Transverse colon (tissue), 4 donors: ENCODE measurements at regions not wholly inside any gene's neighbourhood (a gene's known extent, or its start where the extent isn't known, plus 50 kb on each side); places are given as distances from the start of the nearest gene placed in this dataset.
A peak's percentile ranks its signal among the peaks of the same experiment; 100 is the strongest.

ENCODE experiments used
- DNase-seq: peaks from one replicate; pipeline ENCODE4 v3.0.0-alpha.2; 2019
- H3K27ac ChIP-seq, 4 donors: fragments of 200-600 bp; sonication (generic); 2 replicates each; pipeline ENCODE4 v1.5.1; 2016 to 2018; ENCODE audit warnings: inconsistent platforms in 4 of 4
- H3K27me3 ChIP-seq: fragments of 200-600 bp; sonication (generic); 2 replicates; pipeline ENCODE4 v1.5.1; 2017; ENCODE audit warnings: inconsistent platforms
- H3K36me3 ChIP-seq, 4 donors: fragments of 200-600 bp; sonication (generic); 2 replicates each; pipeline ENCODE4 v1.5.1; 2017 to 2019; ENCODE audit warnings: inconsistent platforms in 4 of 4
- H3K4me1 ChIP-seq, 4 donors: fragments of 200-600 bp; sonication (generic); 2 replicates each; pipeline ENCODE4 v1.5.1; 2017 to 2020; ENCODE audit warnings: inconsistent platforms in 4 of 4
- H3K4me3 ChIP-seq, 4 donors: fragments of 200-600 bp; sonication (generic); 1 replicate in 1 of 4; 2 replicates in 3 of 4; pipeline versions ENCODE4 v1.5.1 to v1.6.1; 2017 to 2019; ENCODE audit warnings: inconsistent platforms in 4 of 4
- H3K9me3 ChIP-seq, 2 donors: fragments of 200-600 bp; sonication (generic); 2 replicates each; pipeline ENCODE4 v1.5.1; 2017 to 2019; ENCODE audit warnings: inconsistent platforms in 2 of 2
- EP300 ChIP-seq: sonication (generic); formaldehyde crosslinking; IDR thresholded peaks from one replicate; pipeline ENCODE4 v1.6.1; 2017; ENCODE audit warnings: antibody characterized with exemption, low read depth
- POLR2A ChIP-seq: fragments of 450-650 bp; IDR thresholded peaks from one replicate; pipeline ENCODE4 v1.6.1; 2016; ENCODE audit warnings: antibody characterized with exemption, mild to moderate bottlenecking, moderate library complexity
- POLR2AphosphoS5 ChIP-seq, 3 donors: sonication (generic); formaldehyde crosslinking; IDR thresholded peaks; one replicate each; pipeline ENCODE4 v1.6.1; 2016; ENCODE audit warnings: antibody characterized with exemption in 3 of 3
- WGBS, 2 donors: methylation state at CpG; one replicate each; pipeline ENCODE4 v1.1.5; 2018; ENCODE audit warnings: low coverage in 1 of 2; 5-methylcytosine and 5-hydroxymethylcytosine counted together
- in situ Hi-C, 4 donors: fragments of 200-750 bp; cut with MboI; loops; one replicate each; pipeline versions ENCODE4 v1.15.0 to v1.15.1; 2017; ENCODE audit warnings: low sequenced_read_pairs in 3 of 4, low pct_ligation_motif_present in 1 of 4, low pct_unique_long_range_greater_than_20kb in 1 of 4
- intact Hi-C: fragments of 100-400 bp; cut with DNase I; formaldehyde crosslinking; loops from one replicate; pipeline ENCODE4 v1.15.1; 2023; ENCODE audit warnings: low total_unique reads
- TF ChIP-seq, protein P1 (sequence below), 5 experiments: fragments of 200-600 bp in 3 of 5; fragments of 450-650 bp in 2 of 5; sonication (generic) in 3 of 5; IDR thresholded peaks; 1 replicate in 2 of 5; 2 replicates in 3 of 5; pipeline ENCODE4 v1.5.1; 2016 to 2017; ENCODE audit warnings: antibody characterized with exemption in 5 of 5, inconsistent platforms in 3 of 5, mild to moderate bottlenecking in 2 of 5, moderate library complexity in 1 of 5

DNA sequence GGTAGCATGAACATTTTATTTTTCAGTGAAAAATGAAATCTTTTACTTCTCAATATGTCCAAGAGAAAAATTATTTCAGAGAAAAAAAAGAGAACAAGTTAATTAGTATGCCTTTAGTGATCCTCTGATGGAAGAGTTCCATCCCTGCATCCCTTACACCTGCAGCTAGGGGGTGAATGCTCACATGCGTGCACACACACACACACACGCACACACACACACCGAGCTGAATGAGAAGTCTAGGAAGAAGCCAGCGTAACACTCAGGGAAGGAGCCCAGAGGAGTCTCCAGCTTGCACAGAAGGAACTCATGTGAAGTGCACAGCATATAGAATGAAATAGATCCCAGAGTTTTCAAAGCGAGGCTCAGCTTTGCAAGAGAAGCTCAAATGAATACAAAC is 510.5 kb downstream of the IRS2 start:
- in situ Hi-C loops = no loop called here
- intact Hi-C loops = no loop called here
- peak; percentile 40 for DNase-seq

DNA sequence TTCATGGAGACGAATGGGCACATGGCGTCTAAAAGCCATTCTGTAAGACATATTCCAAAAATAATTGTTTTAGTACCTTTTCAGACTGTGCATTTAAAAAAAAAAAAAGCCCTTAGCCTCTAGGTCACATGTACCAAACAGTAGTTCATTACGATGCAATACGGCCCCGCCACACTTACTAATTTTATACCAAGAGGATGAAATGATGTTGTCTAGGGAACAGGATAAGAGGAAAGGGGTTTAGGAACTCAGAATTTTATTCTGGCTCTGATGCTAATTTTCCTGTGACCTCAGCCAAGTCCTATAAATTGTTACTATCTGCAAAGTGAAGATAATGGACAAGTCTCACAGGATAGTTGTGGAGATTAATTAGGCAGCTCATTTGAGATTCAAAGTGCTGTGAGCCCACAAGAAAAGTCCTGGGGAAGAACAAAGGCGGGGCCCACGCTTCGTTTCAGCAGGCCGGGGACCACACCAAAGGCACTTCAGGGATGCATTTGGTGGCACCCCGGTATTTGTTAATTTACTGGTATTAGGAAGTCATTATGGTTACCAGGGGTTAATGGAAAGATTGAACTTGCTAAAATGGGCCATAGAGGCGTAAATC is 511.1 kb downstream of the IRS2 start:
- H3K9me3 ChIP-seq = no peaks in the 10 kb centered on the region
- no peaks in the 10 kb centered on the region for H3K36me3 ChIP-seq
- no peaks in the 10 kb centered on the region for H3K4me1 ChIP-seq
- no peaks in the 10 kb centered on the region for H3K27me3 ChIP-seq
- intact Hi-C loops (no loop called here), in situ Hi-C loops (no loop called here)
- WGBS, 2 donors = 87 to 88% methylated on average over 9 to 11 of the region's 11 CpGs
- no peak overlapping the region for H3K4me3 ChIP-seq
- DNase-seq = no peak
- H3K27ac ChIP-seq = no peak overlapping the region
- TF ChIP-seq POLR2A = no peak
- no peak for TF ChIP-seq EP300
- no peak for TF ChIP-seq POLR2AphosphoS5 (IDR thresholded peaks at IDR 0.05)
- TF ChIP-seq, protein P1, sequence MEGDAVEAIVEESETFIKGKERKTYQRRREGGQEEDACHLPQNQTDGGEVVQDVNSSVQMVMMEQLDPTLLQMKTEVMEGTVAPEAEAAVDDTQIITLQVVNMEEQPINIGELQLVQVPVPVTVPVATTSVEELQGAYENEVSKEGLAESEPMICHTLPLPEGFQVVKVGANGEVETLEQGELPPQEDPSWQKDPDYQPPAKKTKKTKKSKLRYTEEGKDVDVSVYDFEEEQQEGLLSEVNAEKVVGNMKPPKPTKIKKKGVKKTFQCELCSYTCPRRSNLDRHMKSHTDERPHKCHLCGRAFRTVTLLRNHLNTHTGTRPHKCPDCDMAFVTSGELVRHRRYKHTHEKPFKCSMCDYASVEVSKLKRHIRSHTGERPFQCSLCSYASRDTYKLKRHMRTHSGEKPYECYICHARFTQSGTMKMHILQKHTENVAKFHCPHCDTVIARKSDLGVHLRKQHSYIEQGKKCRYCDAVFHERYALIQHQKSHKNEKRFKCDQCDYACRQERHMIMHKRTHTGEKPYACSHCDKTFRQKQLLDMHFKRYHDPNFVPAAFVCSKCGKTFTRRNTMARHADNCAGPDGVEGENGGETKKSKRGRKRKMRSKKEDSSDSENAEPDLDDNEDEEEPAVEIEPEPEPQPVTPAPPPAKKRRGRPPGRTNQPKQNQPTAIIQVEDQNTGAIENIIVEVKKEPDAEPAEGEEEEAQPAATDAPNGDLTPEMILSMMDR (IDR thresholded peaks at IDR 0.05) = no peak

More for the DNA sequence above, 510.5 kb downstream of the IRS2 start:
- 34 to 59% methylated on average over 4 to 5 of the region's 5 CpGs for WGBS, 2 donors
- H3K4me1 ChIP-seq = no peaks in the 10 kb centered on the region
- H3K4me3 ChIP-seq = no peak overlapping the region
- no peak overlapping the region for H3K27ac ChIP-seq
- TF ChIP-seq, protein P1 (IDR thresholded peaks at IDR 0.05) = peak in 3 of 5 experiments; percentile 13 to 38 (median 18)
- no peak for TF ChIP-seq POLR2AphosphoS5 (IDR thresholded peaks at IDR 0.05)
- H3K36me3 ChIP-seq = no peaks in the 10 kb centered on the region
- no peaks in the 10 kb centered on the region for H3K9me3 ChIP-seq
- H3K27me3 ChIP-seq = no peaks in the 10 kb centered on the region

DNA sequence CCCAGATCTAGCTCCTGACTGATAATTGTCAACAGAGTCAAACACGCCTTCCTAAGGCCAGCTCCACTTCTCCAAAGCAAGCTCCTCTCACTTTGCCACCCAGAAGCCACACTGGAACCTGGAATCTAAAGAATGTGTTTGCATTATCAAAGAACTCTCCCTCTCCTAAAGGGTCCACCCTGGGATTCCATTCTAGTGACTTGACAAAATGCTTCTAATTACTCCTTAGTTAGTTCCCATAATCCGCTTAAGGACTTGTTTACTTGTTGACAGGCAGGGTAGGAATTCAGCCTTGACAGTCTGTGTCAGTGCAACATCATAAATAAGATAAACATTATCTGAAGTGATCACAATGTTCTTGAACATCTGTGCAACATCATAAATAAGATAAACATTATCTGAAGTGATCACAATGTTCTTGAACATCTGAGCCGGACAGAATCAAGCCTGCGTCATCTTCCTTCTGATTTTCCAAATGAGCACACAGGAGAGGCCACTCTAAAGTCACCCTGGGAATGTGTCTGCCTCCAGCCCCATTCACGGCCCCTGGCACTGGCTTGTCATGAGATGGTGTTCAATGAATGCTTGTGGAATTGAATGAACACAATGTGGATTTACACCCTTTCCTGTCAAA is 512.1 kb downstream of the IRS2 start:
- TF ChIP-seq EP300 (no peak), POLR2A (no peak), POLR2AphosphoS5 (IDR thresholded peaks at IDR 0.05) (peak in 2 of 3 donors; percentile 15 to 55)
- TF ChIP-seq, protein P1 (IDR thresholded peaks at IDR 0.05) = no peak
- Histone ChIP-seq H3K4me3 (no peak overlapping the region), H3K36me3 (no peaks in the 10 kb centered on the region), H3K9me3 (no peaks in the 10 kb centered on the region), H3K27me3 (no peaks in the 10 kb centered on the region), H3K27ac (no peak overlapping the region), H3K4me1 (no peaks in the 10 kb centered on the region)
- in situ Hi-C loops (no loop called here), intact Hi-C loops (no loop called here)
- DNase-seq = no peak
- WGBS, 2 donors = 68 to 82% methylated on average over 4 to 5 of the region's 5 CpGs

DNA sequence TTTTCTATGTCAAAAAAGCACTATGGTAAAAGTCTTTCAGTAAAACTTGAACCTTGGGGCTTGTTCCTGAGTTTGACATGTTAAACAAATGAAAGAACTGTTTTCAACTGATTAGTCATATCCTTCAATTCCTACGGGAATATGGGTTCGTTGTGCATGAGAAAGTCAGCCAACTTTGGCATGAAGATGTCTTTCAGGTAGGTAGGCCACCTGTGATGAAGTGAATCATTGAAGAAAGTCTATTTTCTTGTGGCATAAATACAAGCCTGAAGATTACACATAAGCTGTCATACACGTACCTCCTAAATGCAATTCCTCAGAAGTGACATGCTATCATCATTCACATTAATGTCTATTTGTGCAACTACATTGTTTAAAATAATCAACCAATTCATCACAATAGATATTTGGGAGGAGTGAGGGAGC is 513.0 kb downstream of the IRS2 start:
- no peaks in the 10 kb centered on the region for H3K36me3 ChIP-seq
- no peaks in the 10 kb centered on the region for H3K9me3 ChIP-seq
- no peaks in the 10 kb centered on the region for H3K27me3 ChIP-seq
- H3K4me1 ChIP-seq = no peaks in the 10 kb centered on the region
- intact Hi-C loops (no loop called here), in situ Hi-C loops (no loop called here)
- no peak overlapping the region for H3K27ac ChIP-seq
- no peak overlapping the region for H3K4me3 ChIP-seq
- TF ChIP-seq EP300 = no peak
- TF ChIP-seq, protein P1 (IDR thresholded peaks at IDR 0.05) = no peak
- TF ChIP-seq POLR2A = no peak
- TF ChIP-seq POLR2AphosphoS5 (IDR thresholded peaks at IDR 0.05) = no peak
- DNase-seq = no peak
- WGBS, 2 donors = 58 to 65% methylated on average over 3 of the region's 3 CpGs
